Kidney epithelial cell (primary cell): ENCODE measurements at regions not wholly inside any gene's neighbourhood (a gene's known extent, or its start where the extent isn't known, plus 50 kb on each side); places are given as distances from the start of the nearest gene placed in this dataset.
"Not testable (repeated sequence)": the region's sequence is repeated elsewhere in the genome, so short reads cannot be mapped to it uniquely, and the experiment has no call there.

ENCODE experiments used
- DNase-seq: peaks from one replicate; pipeline ENCODE4 v3.0.0-alpha.2; 2010; ENCODE audit warnings: low read depth
- H3K27me3 ChIP-seq: 2 replicates; pipeline ENCODE4 v1.6.0; 2011; ENCODE audit warnings: low read length; ENCODE audit not compliant: control insufficient read depth, insufficient read depth
- H3K36me3 ChIP-seq: 2 replicates; pipeline ENCODE4 v1.5.1; 2011; ENCODE audit warnings: low read length; ENCODE audit not compliant: control insufficient read depth, insufficient read depth
- H3K4me3 ChIP-seq: 2 replicates; pipeline ENCODE4 v1.5.1; 2011; ENCODE audit warnings: low read depth, mild to moderate bottlenecking, control low read depth, low read length
- TF ChIP-seq, protein P1 (sequence below): IDR thresholded peaks from 2 replicates; pipeline ENCODE4 v1.5.1; 2011; ENCODE audit warnings: mild to moderate bottlenecking, moderate library complexity, low read length, control low read depth, inconsistent platforms; ENCODE audit not compliant: insufficient read depth, poor library complexity, severe bottlenecking

DNA sequence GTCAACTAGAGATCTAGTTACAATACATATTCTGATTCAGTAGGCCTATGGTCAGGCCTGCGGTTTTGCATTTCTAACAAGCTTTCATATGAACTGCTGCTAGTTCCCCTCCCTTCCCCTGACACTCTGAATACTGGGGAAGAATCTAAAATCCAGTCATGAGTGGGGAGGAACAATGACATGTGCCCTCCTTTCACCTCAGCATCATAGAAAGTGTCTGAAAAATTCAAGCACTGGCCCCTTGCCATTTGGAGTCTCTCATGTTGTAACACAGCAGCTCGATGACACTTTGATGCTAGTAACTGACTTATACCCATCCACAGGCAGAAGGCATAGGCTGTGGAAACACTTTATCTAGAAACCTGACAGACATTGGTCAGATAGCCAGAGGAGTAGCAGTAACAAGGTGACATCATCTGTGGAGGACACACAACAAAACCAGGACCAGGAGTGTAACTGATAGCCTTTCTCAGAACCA is 161.9 kb upstream of the RASSF8 start:
- H3K4me3 ChIP-seq, result no peak overlapping the region
- no peaks in the 10 kb centered on the region for H3K36me3 ChIP-seq
- H3K27me3 ChIP-seq, result no peaks in the 10 kb centered on the region
- DNase-seq, result no peak
- TF ChIP-seq, protein P1, sequence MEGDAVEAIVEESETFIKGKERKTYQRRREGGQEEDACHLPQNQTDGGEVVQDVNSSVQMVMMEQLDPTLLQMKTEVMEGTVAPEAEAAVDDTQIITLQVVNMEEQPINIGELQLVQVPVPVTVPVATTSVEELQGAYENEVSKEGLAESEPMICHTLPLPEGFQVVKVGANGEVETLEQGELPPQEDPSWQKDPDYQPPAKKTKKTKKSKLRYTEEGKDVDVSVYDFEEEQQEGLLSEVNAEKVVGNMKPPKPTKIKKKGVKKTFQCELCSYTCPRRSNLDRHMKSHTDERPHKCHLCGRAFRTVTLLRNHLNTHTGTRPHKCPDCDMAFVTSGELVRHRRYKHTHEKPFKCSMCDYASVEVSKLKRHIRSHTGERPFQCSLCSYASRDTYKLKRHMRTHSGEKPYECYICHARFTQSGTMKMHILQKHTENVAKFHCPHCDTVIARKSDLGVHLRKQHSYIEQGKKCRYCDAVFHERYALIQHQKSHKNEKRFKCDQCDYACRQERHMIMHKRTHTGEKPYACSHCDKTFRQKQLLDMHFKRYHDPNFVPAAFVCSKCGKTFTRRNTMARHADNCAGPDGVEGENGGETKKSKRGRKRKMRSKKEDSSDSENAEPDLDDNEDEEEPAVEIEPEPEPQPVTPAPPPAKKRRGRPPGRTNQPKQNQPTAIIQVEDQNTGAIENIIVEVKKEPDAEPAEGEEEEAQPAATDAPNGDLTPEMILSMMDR, result no peak

DNA sequence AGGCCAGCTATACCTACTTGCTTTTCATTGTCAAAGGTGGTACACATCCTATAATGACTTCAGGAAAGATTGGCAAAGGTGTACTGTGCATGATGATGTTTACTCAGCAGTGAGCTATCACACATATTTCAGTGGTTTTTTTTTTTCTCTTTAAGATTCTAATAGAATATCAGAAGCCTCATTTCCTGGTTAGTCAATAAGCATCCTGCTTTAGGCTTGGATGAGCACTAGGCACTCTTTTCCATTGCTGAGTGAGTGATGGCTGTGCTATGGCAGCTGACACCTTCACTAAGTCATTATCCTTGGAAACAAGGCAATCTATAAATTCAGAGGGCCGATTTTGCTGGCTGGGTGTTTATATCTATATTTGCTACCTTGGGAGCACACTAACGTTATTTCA is 161.1 kb upstream of the RASSF8 start:
- Histone ChIP-seq H3K27me3 (no peaks in the 10 kb centered on the region), H3K4me3 (no peak overlapping the region), H3K36me3 (no peaks in the 10 kb centered on the region)
- DNase-seq, result no peak
- TF ChIP-seq, protein P1, result no peak

GRCh38 chr12:25797949-25798348 is 160.5 kb upstream of the RASSF8 start:
- no peak overlapping the region for H3K4me3 ChIP-seq
- DNase-seq, result no peak
- no peaks in the 10 kb centered on the region for H3K36me3 ChIP-seq
- TF ChIP-seq, protein P1, result no peak
- no peaks in the 10 kb centered on the region for H3K27me3 ChIP-seq

- Histone ChIP-seq H3K4me3 (no peak overlapping the region), H3K27me3 (no peaks in the 10 kb centered on the region), H3K36me3 (no peaks in the 10 kb centered on the region)
- no peak for DNase-seq
- TF ChIP-seq, protein P1, result no peak
Observed at GRCh38 chr12:25800101-25800500, 158.4 kb upstream of the RASSF8 start.

GRCh38 chr12:25801734-25802133 is 156.7 kb upstream of the RASSF8 start:
- no peak overlapping the region for H3K4me3 ChIP-seq
- TF ChIP-seq, protein P1, result no peak
- no peak for DNase-seq
- H3K27me3 ChIP-seq, result no peaks in the 10 kb centered on the region
- no peaks in the 10 kb centered on the region for H3K36me3 ChIP-seq

DNA sequence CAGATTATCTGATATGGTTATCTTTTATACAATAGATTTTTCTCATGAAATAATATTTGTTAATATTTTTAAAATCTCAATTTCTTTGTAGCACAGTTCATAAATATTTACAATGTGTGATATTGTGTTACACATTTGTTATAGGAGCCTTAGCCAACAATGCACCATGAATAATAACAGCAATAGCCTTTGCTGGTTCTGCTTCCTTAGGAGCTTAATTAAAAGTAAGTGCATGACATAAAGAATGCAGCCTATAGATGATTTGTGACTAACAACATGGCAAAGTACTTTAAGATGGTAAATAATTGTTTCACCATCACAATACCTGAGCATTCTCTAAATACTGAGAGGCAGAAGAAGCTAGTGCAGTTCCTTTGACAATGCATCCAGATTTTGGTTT is 156.3 kb upstream of the RASSF8 start:
- TF ChIP-seq, protein P1, result no peak
- H3K4me3 ChIP-seq, result no peak overlapping the region
- no peak for DNase-seq
- no peaks in the 10 kb centered on the region for H3K36me3 ChIP-seq
- H3K27me3 ChIP-seq, result no peaks in the 10 kb centered on the region

DNA sequence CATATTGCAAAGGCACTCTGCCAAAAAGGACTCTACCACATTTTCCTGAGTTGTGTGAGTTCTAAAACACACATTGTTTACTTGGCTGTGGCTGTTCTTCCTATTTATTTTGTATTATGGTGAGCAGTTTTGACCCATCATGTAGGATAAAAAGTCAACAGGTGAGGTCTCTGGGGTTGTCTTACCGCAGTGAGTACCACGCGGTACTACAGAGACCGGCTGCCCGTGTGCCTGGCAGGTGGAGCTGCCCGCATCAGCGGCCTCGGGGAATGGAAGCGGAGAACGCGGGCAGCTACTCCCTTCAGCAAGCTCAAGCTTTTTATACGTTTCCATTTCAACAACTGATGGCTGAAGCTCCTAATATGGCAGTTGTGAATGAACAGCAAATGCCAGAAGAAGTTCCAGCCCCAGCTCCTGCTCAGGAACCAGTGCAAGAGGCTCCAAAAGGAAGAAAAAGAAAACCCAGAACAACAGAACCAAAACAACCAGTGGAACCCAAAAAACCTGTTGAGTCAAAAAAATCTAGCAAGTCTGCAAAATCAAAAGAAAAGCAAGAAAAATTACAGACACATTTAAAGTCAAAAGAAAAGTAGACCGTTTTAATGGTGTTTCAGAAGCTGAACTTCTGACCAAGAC is 155.3 kb upstream of the RASSF8 start:
- not testable (repeated sequence) for H3K4me3 ChIP-seq, DNase-seq, H3K27me3 ChIP-seq, H3K36me3 ChIP-seq

- H3K4me3 ChIP-seq, DNase-seq, H3K27me3 ChIP-seq: not testable (repeated sequence)
Observed at GRCh38 chr12:25804286-25804685, 154.2 kb upstream of the RASSF8 start.

More at GRCh38 chr12:25804286-25804685, 154.2 kb upstream of the RASSF8 start:
- not testable (repeated sequence) for H3K36me3 ChIP-seq
